ENCODE measurements at regions not wholly inside any gene's neighbourhood (a gene's known extent, or its start where the extent isn't known, plus 50 kb on each side); places are given as distances from the start of the nearest gene placed in this dataset.

GRCh38 chr3:194245975-194246561 is 105.1 kb downstream of the CPN2 start:
- Histone ChIP-seq H2AFZ (ENCODE audit: low read depth, low read length) (no peak overlapping the region), H3K27ac (ENCODE audit: low read length) (no peak overlapping the region)

GRCh38 chr3:194246709-194247349 is 104.3 kb downstream of the CPN2 start:
- Histone ChIP-seq H3K27ac (ENCODE audit: low read length) (no peak overlapping the region), H3K27me3 (ENCODE audit: low read depth, low read length) (peaks cover 5% of the 10 kb centered on the region; the same call in 1 of the 2 replicates), H3K9me3 (ENCODE audit: insufficient read depth, low read length) (no peaks in the 10 kb centered on the region), H3K4me2 (ENCODE audit: low read length) (no peak overlapping the region), H4K20me1 (ENCODE audit: insufficient read depth, low read length) (no peaks in the 10 kb centered on the region), H3K79me2 (ENCODE audit: low read length) (no peaks in the 10 kb centered on the region), H3K4me3 (ENCODE audit: low read length) (no peak overlapping the region), H2AFZ (ENCODE audit: low read depth, low read length) (no peak overlapping the region), H3K36me3 (replicated peaks; ENCODE audit: low read depth, low read length) (no peaks in the 10 kb centered on the region), H3K9ac (ENCODE audit: low read length) (no peak overlapping the region), H3K4me1 (ENCODE audit: low read length) (peaks cover 19% of the 10 kb centered on the region)
- no peak for TF ChIP-seq CTCF (IDR thresholded peaks at IDR 0.05; ENCODE audit: low read depth, low read length)
- no peak for TF ChIP-seq EZH2phosphoT487 (IDR thresholded peaks at IDR 0.05; ENCODE audit: low read depth)

More at GRCh38 chr3:194245975-194246561, 105.1 kb downstream of the CPN2 start:
- Histone ChIP-seq H3K36me3 (replicated peaks; ENCODE audit: low read depth, low read length) (no peaks in the 10 kb centered on the region), H3K4me1 (ENCODE audit: low read length) (peaks cover 19% of the 10 kb centered on the region), H3K79me2 (ENCODE audit: low read length) (no peaks in the 10 kb centered on the region), H3K9ac (ENCODE audit: low read length) (no peak overlapping the region), H3K27me3 (ENCODE audit: low read depth, low read length) (peaks cover 5% of the 10 kb centered on the region; the same call in 1 of the 2 replicates), H3K9me3 (ENCODE audit: insufficient read depth, low read length) (no peaks in the 10 kb centered on the region), H4K20me1 (ENCODE audit: insufficient read depth, low read length) (no peaks in the 10 kb centered on the region), H3K4me3 (ENCODE audit: low read length) (no peak overlapping the region), H3K4me2 (ENCODE audit: low read length) (no peak overlapping the region)
- no peak for TF ChIP-seq EZH2phosphoT487 (IDR thresholded peaks at IDR 0.05; ENCODE audit: low read depth)
- TF ChIP-seq CTCF (IDR thresholded peaks at IDR 0.05; ENCODE audit: low read depth, low read length): peak; percentile 5; the same call in 1 of the 2 replicates

GRCh38 chr3:194247350-194247740 is 103.8 kb downstream of the CPN2 start:
- Histone ChIP-seq H3K4me3 (ENCODE audit: low read length) (no peak overlapping the region), H3K9ac (ENCODE audit: low read length) (no peak overlapping the region), H4K20me1 (ENCODE audit: insufficient read depth, low read length) (no peaks in the 10 kb centered on the region), H3K36me3 (replicated peaks; ENCODE audit: low read depth, low read length) (no peaks in the 10 kb centered on the region), H3K79me2 (ENCODE audit: low read length) (no peaks in the 10 kb centered on the region), H3K4me2 (ENCODE audit: low read length) (no peak overlapping the region), H2AFZ (ENCODE audit: low read depth, low read length) (no peak overlapping the region), H3K4me1 (ENCODE audit: low read length) (peaks cover 19% of the 10 kb centered on the region), H3K27ac (ENCODE audit: low read length) (no peak overlapping the region), H3K9me3 (ENCODE audit: insufficient read depth, low read length) (no peaks in the 10 kb centered on the region), H3K27me3 (ENCODE audit: low read depth, low read length) (peaks cover under 1% of the 10 kb centered on the region; the same call in 1 of the 2 replicates)
- TF ChIP-seq CTCF (IDR thresholded peaks at IDR 0.05; ENCODE audit: low read depth, low read length) (no peak), EZH2phosphoT487 (IDR thresholded peaks at IDR 0.05; ENCODE audit: low read depth) (no peak)

GRCh38 chr3:194249323-194250097 is 101.6 kb downstream of the CPN2 start:
- TF ChIP-seq CTCF (IDR thresholded peaks at IDR 0.05; ENCODE audit: low read depth, low read length) (no peak), EZH2phosphoT487 (IDR thresholded peaks at IDR 0.05; ENCODE audit: low read depth) (no peak)
- peaks cover 19% of the 10 kb centered on the region for H3K4me1 ChIP-seq (ENCODE audit: low read length)

More at GRCh38 chr3:194249323-194250097, 101.6 kb downstream of the CPN2 start:
- Histone ChIP-seq H2AFZ (ENCODE audit: low read depth, low read length) (peak overlapping the region; percentile 44; the same call in 1 of the 2 replicates), H3K27me3 (ENCODE audit: low read depth, low read length) (peaks cover 8% of the 10 kb centered on the region; the same call in 1 of the 2 replicates), H3K9ac (ENCODE audit: low read length) (no peak overlapping the region), H3K4me2 (ENCODE audit: low read length) (peak overlapping the region; percentile 72), H3K4me3 (ENCODE audit: low read length) (peak overlapping the region; percentile 33; the same call in 1 of the 2 replicates), H3K79me2 (ENCODE audit: low read length) (no peaks in the 10 kb centered on the region), H3K27ac (ENCODE audit: low read length) (no peak overlapping the region), H3K9me3 (ENCODE audit: insufficient read depth, low read length) (no peaks in the 10 kb centered on the region), H3K36me3 (replicated peaks; ENCODE audit: low read depth, low read length) (no peaks in the 10 kb centered on the region), H4K20me1 (ENCODE audit: insufficient read depth, low read length) (no peaks in the 10 kb centered on the region)
